Large intestine (tissue), 3 donors: ENCODE measurements at regions not wholly inside any gene's neighbourhood (a gene's known extent, or its start where the extent isn't known, plus 50 kb on each side); places are given as distances from the start of the nearest gene placed in this dataset.

Source experiments
- DNase-seq, 2 donors: peaks; one replicate each; pipeline versions ENCODE4 v3.0.0 to v3.0.0-alpha.2; 2013
- H3K27ac ChIP-seq: one replicate; pipeline ENCODE4 v1.5.1; 2013; ENCODE audit warnings: low read length
- H3K27me3 ChIP-seq: 2 replicates; pipeline ENCODE4 v1.6.1; 2013; ENCODE audit warnings: low read length; ENCODE audit not compliant: control insufficient read depth, insufficient read depth
- H3K36me3 ChIP-seq: 2 replicates; pipeline ENCODE4 v1.6.1; 2013; ENCODE audit warnings: low read length; ENCODE audit not compliant: control insufficient read depth, insufficient read depth
- H3K4me1 ChIP-seq: one replicate; pipeline ENCODE4 v1.6.1; 2013; ENCODE audit warnings: low read length; ENCODE audit not compliant: control insufficient read depth, insufficient read depth
- H3K4me3 ChIP-seq: one replicate; pipeline ENCODE4 v1.5.1; 2013; ENCODE audit warnings: low read length
- H3K9me3 ChIP-seq: one replicate; pipeline ENCODE4 v1.6.1; 2013; ENCODE audit warnings: mild to moderate bottlenecking, low read depth, low read length, moderate library complexity; ENCODE audit not compliant: control insufficient read depth
- WGBS: methylation state at CpG from one replicate; pipeline ENCODE4 v1.1.5; 2013; ENCODE audit warnings: low lambda C conversion rate; ENCODE audit not compliant: insufficient coverage; 5-methylcytosine and 5-hydroxymethylcytosine counted together

GRCh38 chr12:75852956-75853355 is 178.6 kb downstream of the PHLDA1 start:
- WGBS = 0% methylated on average over 1 of the region's 2 CpGs
- no peak for DNase-seq
- no peak overlapping the region for H3K27ac ChIP-seq
- H3K4me1 ChIP-seq = no peaks in the 10 kb centered on the region
- no peaks in the 10 kb centered on the region for H3K9me3 ChIP-seq
- no peak overlapping the region for H3K4me3 ChIP-seq
- H3K27me3 ChIP-seq = no peaks in the 10 kb centered on the region
- H3K36me3 ChIP-seq = no peaks in the 10 kb centered on the region

- Histone ChIP-seq H3K9me3 (no peaks in the 10 kb centered on the region), H3K36me3 (no peaks in the 10 kb centered on the region), H3K4me3 (no peak overlapping the region), H3K27ac (no peak overlapping the region), H3K27me3 (no peaks in the 10 kb centered on the region), H3K4me1 (no peaks in the 10 kb centered on the region)
- 100% methylated on average over 1 of the region's 3 CpGs for WGBS
- no peak for DNase-seq
These were observed 179.4 kb downstream of the PHLDA1 start for GRCh38 chr12:75852143-75852542.

- WGBS = no CpG with 5 or more reads among the region's 4 CpGs
- Histone ChIP-seq H3K27me3 (no peaks in the 10 kb centered on the region), H3K4me3 (no peak overlapping the region), H3K4me1 (no peaks in the 10 kb centered on the region), H3K36me3 (no peaks in the 10 kb centered on the region), H3K9me3 (no peaks in the 10 kb centered on the region), H3K27ac (no peak overlapping the region)
- DNase-seq = peak in 1 of 2 donors; percentile 61
These were observed 180.7 kb downstream of the PHLDA1 start for GRCh38 chr12:75850721-75851462.

- whole genome bisulfite sequencing = no CpG with 5 or more reads among the region's 1 CpG
- H3K27me3 ChIP-seq = no peaks in the 10 kb centered on the region
- no peaks in the 10 kb centered on the region for H3K9me3 ChIP-seq
- no peak overlapping the region for H3K27ac ChIP-seq
- no peak overlapping the region for H3K4me3 ChIP-seq
- DNase-seq = no peak
- no peaks in the 10 kb centered on the region for H3K36me3 ChIP-seq
- H3K4me1 ChIP-seq = no peaks in the 10 kb centered on the region
These were observed 182.6 kb downstream of the PHLDA1 start for GRCh38 chr12:75848961-75849360.

GRCh38 chr12:75848431-75848925 is 183.1 kb downstream of the PHLDA1 start:
- Histone ChIP-seq H3K9me3 (no peaks in the 10 kb centered on the region), H3K27ac (no peak overlapping the region), H3K27me3 (no peaks in the 10 kb centered on the region), H3K36me3 (no peaks in the 10 kb centered on the region), H3K4me3 (no peak overlapping the region), H3K4me1 (no peaks in the 10 kb centered on the region)
- peak in 1 of 2 donors; percentile 28 for DNase-seq
- 80% methylated on average over 1 of the region's 7 CpGs for WGBS

- no peaks in the 10 kb centered on the region for H3K27me3 ChIP-seq
- no peaks in the 10 kb centered on the region for H3K9me3 ChIP-seq
- DNase-seq = no peak
- no CpG with 5 or more reads among the region's 1 CpG for WGBS
- no peak overlapping the region for H3K27ac ChIP-seq
- H3K4me1 ChIP-seq = no peaks in the 10 kb centered on the region
- H3K4me3 ChIP-seq = no peak overlapping the region
- H3K36me3 ChIP-seq = no peaks in the 10 kb centered on the region
These were observed 185.5 kb downstream of the PHLDA1 start for GRCh38 chr12:75846102-75846501.

GRCh38 chr12:75844985-75845384 is 186.6 kb downstream of the PHLDA1 start:
- no peak overlapping the region for H3K27ac ChIP-seq
- H3K9me3 ChIP-seq = no peaks in the 10 kb centered on the region
- 80% methylated on average over 1 of the region's 6 CpGs for WGBS
- no peak for DNase-seq
- H3K4me3 ChIP-seq = no peak overlapping the region
- H3K27me3 ChIP-seq = no peaks in the 10 kb centered on the region
- peaks cover 3% of the 10 kb centered on the region for H3K4me1 ChIP-seq
- no peaks in the 10 kb centered on the region for H3K36me3 ChIP-seq

GRCh38 chr12:75844049-75844770 is 187.4 kb downstream of the PHLDA1 start:
- Histone ChIP-seq H3K27me3 (no peaks in the 10 kb centered on the region), H3K27ac (no peak overlapping the region), H3K36me3 (no peaks in the 10 kb centered on the region), H3K4me3 (no peak overlapping the region), H3K9me3 (no peaks in the 10 kb centered on the region), H3K4me1 (peaks cover 3% of the 10 kb centered on the region)
- DNase-seq = no peak
- 73% methylated on average over 6 of the region's 10 CpGs for WGBS

- H3K27ac ChIP-seq = no peak overlapping the region
- no CpG with 5 or more reads among the region's 1 CpG for WGBS
- peaks cover 3% of the 10 kb centered on the region for H3K4me1 ChIP-seq
- H3K4me3 ChIP-seq = no peak overlapping the region
- no peak for DNase-seq
- no peaks in the 10 kb centered on the region for H3K9me3 ChIP-seq
- H3K27me3 ChIP-seq = no peaks in the 10 kb centered on the region
- no peaks in the 10 kb centered on the region for H3K36me3 ChIP-seq
These were observed 189.5 kb downstream of the PHLDA1 start for GRCh38 chr12:75842090-75842489.

GRCh38 chr12:75840994-75841355 is 190.6 kb downstream of the PHLDA1 start:
- H3K36me3 ChIP-seq = no peaks in the 10 kb centered on the region

More at GRCh38 chr12:75840994-75841355, 190.6 kb downstream of the PHLDA1 start:
- Histone ChIP-seq H3K4me1 (peaks cover 3% of the 10 kb centered on the region), H3K4me3 (no peak overlapping the region), H3K27me3 (no peaks in the 10 kb centered on the region), H3K27ac (no peak overlapping the region), H3K9me3 (no peaks in the 10 kb centered on the region)
- 50% methylated on average over 1 of the region's 3 CpGs for WGBS
- no peak for DNase-seq
